BLaER1 treated with 17β-estradiol and CSF1 and Interleukin-3, amounts not matched to agents 10 nM and 100 nM (cell line): ENCODE measurements at regions not wholly inside any gene's neighbourhood (a gene's known extent, or its start where the extent isn't known, plus 50 kb on each side); places are given as distances from the start of the nearest gene placed in this dataset.
"Not testable (repeated sequence)": the region's sequence is repeated elsewhere in the genome, so short reads cannot be mapped to it uniquely, and the experiment has no call there.

Experiments
- H3K27ac ChIP-seq, 11 experiments: shearing (Covaris generic); formaldehyde crosslinking; 2 replicates each; pipeline ENCODE4 v1.8.1; 2022
- H3K27me3 ChIP-seq, 11 experiments: shearing (Covaris generic); formaldehyde crosslinking; 2 replicates each; pipeline ENCODE4 v1.8.1; 2022
- H3K36me3 ChIP-seq, 11 experiments: shearing (Covaris generic); formaldehyde crosslinking; 2 replicates each; pipeline ENCODE4 v1.8.1; 2022
- H3K4me1 ChIP-seq, 10 experiments: shearing (Covaris generic); formaldehyde crosslinking; 2 replicates each; pipeline ENCODE4 v1.8.1; 2022
- H3K4me2 ChIP-seq, 11 experiments: shearing (Covaris generic); formaldehyde crosslinking; 2 replicates each; pipeline ENCODE4 v1.8.1; 2022
- H3K4me3 ChIP-seq, 10 experiments: shearing (Covaris generic); formaldehyde crosslinking; 2 replicates each; pipeline ENCODE4 v1.8.1; 2022
- H3K9ac ChIP-seq, 11 experiments: shearing (Covaris generic); formaldehyde crosslinking; 2 replicates each; pipeline ENCODE4 v1.8.1; 2022
- H3K9me3 ChIP-seq, 11 experiments: shearing (Covaris generic); formaldehyde crosslinking; replicated peaks in 1 of 11; 2 replicates each; pipeline ENCODE4 v1.8.1; 2022
- H4K20me1 ChIP-seq, 11 experiments: shearing (Covaris generic); formaldehyde crosslinking; 2 replicates each; pipeline ENCODE4 v1.8.1; 2022
- Cebpa-rat ChIP-seq, 11 experiments: shearing (Covaris generic); IDR thresholded peaks; 2 replicates each; pipeline ENCODE4 v1.8.1; 2022

- H3K9ac ChIP-seq, result no peak overlapping the region
- TF ChIP-seq Cebpa-rat (IDR thresholded peaks at IDR 0.05), result no peak
- no peaks in the 10 kb centered on the region for H3K9me3 ChIP-seq
- H3K4me2 ChIP-seq, result no peak overlapping the region
- H3K27me3 ChIP-seq, result no peaks in the 10 kb centered on the region
- no peaks in the 10 kb centered on the region for H4K20me1 ChIP-seq
- H3K27ac ChIP-seq, result no peak overlapping the region
- H3K4me1 ChIP-seq, result no peaks in the 10 kb centered on the region
- no peak overlapping the region for H3K4me3 ChIP-seq
- no peaks in the 10 kb centered on the region for H3K36me3 ChIP-seq
Measured at GRCh38 chr6:125631165-125631564, 118.3 kb upstream of the HEY2 start.

- H3K4me2 ChIP-seq, H3K4me3 ChIP-seq, H3K27ac ChIP-seq, H3K4me1 ChIP-seq, H3K27me3 ChIP-seq, H3K36me3 ChIP-seq, H3K9ac ChIP-seq, H4K20me1 ChIP-seq, H3K9me3 ChIP-seq: not testable (repeated sequence)
Measured at GRCh38 chr6:125636011-125636410, 113.4 kb upstream of the HEY2 start.

GRCh38 chr6:125636671-125637070 is 112.8 kb upstream of the HEY2 start:
- H3K4me1 ChIP-seq, result peaks cover 0 to 7% (median 0%) of the 10 kb centered on the region in 10 experiments; a peak in 2 of 20 replicates
- no peaks in the 10 kb centered on the region for H4K20me1 ChIP-seq
- no peak overlapping the region for H3K9ac ChIP-seq
- H3K36me3 ChIP-seq, result no peaks in the 10 kb centered on the region
- no peaks in the 10 kb centered on the region for H3K27me3 ChIP-seq
- no peak for TF ChIP-seq Cebpa-rat (IDR thresholded peaks at IDR 0.05)
- no peak overlapping the region for H3K4me3 ChIP-seq
- no peak overlapping the region for H3K4me2 ChIP-seq
- H3K9me3 ChIP-seq, result no peaks in the 10 kb centered on the region
- H3K27ac ChIP-seq, result no peak overlapping the region

- Histone ChIP-seq H3K27me3 (no peaks in the 10 kb centered on the region), H4K20me1 (no peaks in the 10 kb centered on the region), H3K4me1 (peaks cover 0 to 7% (median 0%) of the 10 kb centered on the region in 10 experiments; a peak in 2 of 20 replicates), H3K4me3 (no peak overlapping the region), H3K36me3 (no peaks in the 10 kb centered on the region), H3K4me2 (no peak overlapping the region), H3K27ac (no peak overlapping the region), H3K9ac (no peak overlapping the region), H3K9me3 (no peaks in the 10 kb centered on the region)
- TF ChIP-seq Cebpa-rat (IDR thresholded peaks at IDR 0.05), result no peak
Measured at GRCh38 chr6:125637207-125637606, 112.2 kb upstream of the HEY2 start.

GRCh38 chr6:125639466-125640020 is 109.9 kb upstream of the HEY2 start:
- peaks cover 0 to 7% (median 5%) of the 10 kb centered on the region in 11 experiments; a peak in 15 of 22 replicates for H3K9me3 ChIP-seq
- H3K4me2 ChIP-seq, result peak overlapping the region in 2 of 11 experiments; percentile 35 to 40; a peak in 4 of 22 replicates
- no peaks in the 10 kb centered on the region for H3K36me3 ChIP-seq
- no peak overlapping the region for H3K9ac ChIP-seq
- no peaks in the 10 kb centered on the region for H3K27me3 ChIP-seq
- H4K20me1 ChIP-seq, result no peaks in the 10 kb centered on the region
- H3K4me3 ChIP-seq, result no peak overlapping the region
- no peak overlapping the region for H3K27ac ChIP-seq
- no peak for TF ChIP-seq Cebpa-rat (IDR thresholded peaks at IDR 0.05)
- peaks cover 0 to 7% (median 0%) of the 10 kb centered on the region in 10 experiments; a peak in 2 of 20 replicates for H3K4me1 ChIP-seq

GRCh38 chr6:125640441-125641150 is 108.8 kb upstream of the HEY2 start:
- H3K4me3 ChIP-seq, result no peak overlapping the region

GRCh38 chr6:125643967-125644661 is 105.3 kb upstream of the HEY2 start:
- not testable (repeated sequence) for H3K4me3 ChIP-seq, H3K27ac ChIP-seq, H3K9ac ChIP-seq, H3K27me3 ChIP-seq, H4K20me1 ChIP-seq, H3K36me3 ChIP-seq, H3K4me2 ChIP-seq, H3K4me1 ChIP-seq
- peaks cover 0 to 11% (median 7%) of the 10 kb centered on the region in 11 experiments; a peak in 15 of 22 replicates for H3K9me3 ChIP-seq

More at GRCh38 chr6:125640441-125641150, 108.8 kb upstream of the HEY2 start:
- Histone ChIP-seq H3K36me3 (no peaks in the 10 kb centered on the region), H3K27me3 (no peaks in the 10 kb centered on the region), H3K9ac (no peak overlapping the region), H3K4me1 (peaks cover 0 to 7% (median 0%) of the 10 kb centered on the region in 10 experiments; a peak in 2 of 20 replicates), H3K4me2 (peak overlapping the region in 1 of 11 experiments; percentile 40; a peak in 1 of 22 replicates), H4K20me1 (no peaks in the 10 kb centered on the region), H3K27ac (no peak overlapping the region), H3K9me3 (peaks cover 0 to 8% (median 7%) of the 10 kb centered on the region in 11 experiments; a peak in 15 of 22 replicates)
- TF ChIP-seq Cebpa-rat (IDR thresholded peaks at IDR 0.05), result no peak

- H3K4me1 ChIP-seq, result no peaks in the 10 kb centered on the region
- H3K4me2 ChIP-seq, result no peak overlapping the region
- no peak overlapping the region for H3K27ac ChIP-seq
- H3K9ac ChIP-seq, result no peak overlapping the region
- H3K36me3 ChIP-seq, result no peaks in the 10 kb centered on the region
- no peaks in the 10 kb centered on the region for H4K20me1 ChIP-seq
- peaks cover 0 to 11% (median 7%) of the 10 kb centered on the region in 11 experiments; a peak in 15 of 22 replicates for H3K9me3 ChIP-seq
- no peaks in the 10 kb centered on the region for H3K27me3 ChIP-seq
- no peak overlapping the region for H3K4me3 ChIP-seq
- no peak for TF ChIP-seq Cebpa-rat (IDR thresholded peaks at IDR 0.05)
Measured at GRCh38 chr6:125647391-125647790, 102.0 kb upstream of the HEY2 start.

GRCh38 chr6:125653752-125654151 is 95.7 kb upstream of the HEY2 start:
- H3K9me3 ChIP-seq, H3K4me3 ChIP-seq, H3K36me3 ChIP-seq, H3K4me2 ChIP-seq, H3K27ac ChIP-seq, H4K20me1 ChIP-seq, H3K9ac ChIP-seq, H3K4me1 ChIP-seq, H3K27me3 ChIP-seq: not testable (repeated sequence)
